Panc1 (cell line): ENCODE measurements at regions not wholly inside any gene's neighbourhood (a gene's known extent, or its start where the extent isn't known, plus 50 kb on each side); places are given as distances from the start of the nearest gene placed in this dataset.

ENCODE experiments used
- POLR2AphosphoS5 ChIP-seq: IDR thresholded peaks from 2 replicates; pipeline ENCODE4 v1.6.1; 2012; ENCODE audit warnings: mild to moderate bottlenecking, low read depth, low read length, moderate library complexity
- SIN3A ChIP-seq: IDR thresholded peaks from 2 replicates; pipeline ENCODE4 v1.6.1; 2012; ENCODE audit warnings: low read depth, mild to moderate bottlenecking, low read length, moderate library complexity, borderline replicate concordance; ENCODE audit not compliant: insufficient read depth
- TF ChIP-seq, protein P1 (sequence below): fragments of 450-650 bp; IDR thresholded peaks from 2 replicates; pipeline ENCODE4 v1.5.1; 2017; ENCODE audit warnings: mild to moderate bottlenecking
- TF ChIP-seq, protein P2 (sequence below), 2 experiments: IDR thresholded peaks; 2 replicates each; pipeline ENCODE4 v1.6.1; 2011 to 2012; ENCODE audit warnings: low read depth in 2 of 2, control low read depth in 1 of 2, low read length in 1 of 2, mild to moderate bottlenecking in 1 of 2, moderate library complexity in 1 of 2; ENCODE audit not compliant: insufficient read depth in 1 of 2

DNA sequence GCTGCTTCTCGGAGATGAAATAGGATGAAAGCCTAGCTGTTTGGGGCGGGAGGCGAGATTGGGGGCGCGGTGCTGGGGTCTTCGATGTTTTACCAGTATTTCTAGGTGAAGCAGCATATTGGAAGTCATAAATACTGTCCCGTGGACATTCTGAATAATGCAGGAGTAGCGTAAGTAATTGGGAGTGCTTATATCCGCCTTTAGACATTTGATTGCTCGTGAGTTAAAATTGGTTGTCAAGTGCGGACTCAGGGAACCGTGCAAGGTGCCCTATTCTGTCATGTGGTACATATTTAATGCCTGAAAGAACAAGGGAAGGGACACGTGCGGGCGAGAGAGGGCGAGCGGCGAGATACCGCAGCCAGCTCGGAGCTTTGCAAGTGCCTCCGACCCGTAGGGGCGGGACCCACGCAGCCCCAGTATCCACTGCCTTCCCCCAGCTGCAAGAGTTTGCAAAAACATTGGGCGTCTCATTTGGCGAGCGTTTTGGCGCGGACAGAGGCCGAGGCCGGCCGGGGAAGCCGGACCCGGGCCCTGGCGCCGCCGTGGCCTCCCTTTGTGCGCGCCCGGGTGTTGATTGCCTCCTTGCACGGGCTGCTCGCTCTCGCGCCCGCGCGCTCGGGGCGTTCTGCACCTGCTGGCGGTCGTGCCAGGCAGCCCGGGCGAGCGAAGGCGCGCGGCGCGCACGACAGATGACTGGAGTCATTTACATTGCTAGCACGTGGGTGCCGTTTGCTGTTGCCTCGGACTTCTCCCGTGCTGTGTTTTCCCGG, 849.8 kb upstream of the RBFOX1 start:
- TF ChIP-seq, protein P1, sequence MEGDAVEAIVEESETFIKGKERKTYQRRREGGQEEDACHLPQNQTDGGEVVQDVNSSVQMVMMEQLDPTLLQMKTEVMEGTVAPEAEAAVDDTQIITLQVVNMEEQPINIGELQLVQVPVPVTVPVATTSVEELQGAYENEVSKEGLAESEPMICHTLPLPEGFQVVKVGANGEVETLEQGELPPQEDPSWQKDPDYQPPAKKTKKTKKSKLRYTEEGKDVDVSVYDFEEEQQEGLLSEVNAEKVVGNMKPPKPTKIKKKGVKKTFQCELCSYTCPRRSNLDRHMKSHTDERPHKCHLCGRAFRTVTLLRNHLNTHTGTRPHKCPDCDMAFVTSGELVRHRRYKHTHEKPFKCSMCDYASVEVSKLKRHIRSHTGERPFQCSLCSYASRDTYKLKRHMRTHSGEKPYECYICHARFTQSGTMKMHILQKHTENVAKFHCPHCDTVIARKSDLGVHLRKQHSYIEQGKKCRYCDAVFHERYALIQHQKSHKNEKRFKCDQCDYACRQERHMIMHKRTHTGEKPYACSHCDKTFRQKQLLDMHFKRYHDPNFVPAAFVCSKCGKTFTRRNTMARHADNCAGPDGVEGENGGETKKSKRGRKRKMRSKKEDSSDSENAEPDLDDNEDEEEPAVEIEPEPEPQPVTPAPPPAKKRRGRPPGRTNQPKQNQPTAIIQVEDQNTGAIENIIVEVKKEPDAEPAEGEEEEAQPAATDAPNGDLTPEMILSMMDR, result no peak
- TF ChIP-seq POLR2AphosphoS5, result no peak
- TF ChIP-seq, protein P2, sequence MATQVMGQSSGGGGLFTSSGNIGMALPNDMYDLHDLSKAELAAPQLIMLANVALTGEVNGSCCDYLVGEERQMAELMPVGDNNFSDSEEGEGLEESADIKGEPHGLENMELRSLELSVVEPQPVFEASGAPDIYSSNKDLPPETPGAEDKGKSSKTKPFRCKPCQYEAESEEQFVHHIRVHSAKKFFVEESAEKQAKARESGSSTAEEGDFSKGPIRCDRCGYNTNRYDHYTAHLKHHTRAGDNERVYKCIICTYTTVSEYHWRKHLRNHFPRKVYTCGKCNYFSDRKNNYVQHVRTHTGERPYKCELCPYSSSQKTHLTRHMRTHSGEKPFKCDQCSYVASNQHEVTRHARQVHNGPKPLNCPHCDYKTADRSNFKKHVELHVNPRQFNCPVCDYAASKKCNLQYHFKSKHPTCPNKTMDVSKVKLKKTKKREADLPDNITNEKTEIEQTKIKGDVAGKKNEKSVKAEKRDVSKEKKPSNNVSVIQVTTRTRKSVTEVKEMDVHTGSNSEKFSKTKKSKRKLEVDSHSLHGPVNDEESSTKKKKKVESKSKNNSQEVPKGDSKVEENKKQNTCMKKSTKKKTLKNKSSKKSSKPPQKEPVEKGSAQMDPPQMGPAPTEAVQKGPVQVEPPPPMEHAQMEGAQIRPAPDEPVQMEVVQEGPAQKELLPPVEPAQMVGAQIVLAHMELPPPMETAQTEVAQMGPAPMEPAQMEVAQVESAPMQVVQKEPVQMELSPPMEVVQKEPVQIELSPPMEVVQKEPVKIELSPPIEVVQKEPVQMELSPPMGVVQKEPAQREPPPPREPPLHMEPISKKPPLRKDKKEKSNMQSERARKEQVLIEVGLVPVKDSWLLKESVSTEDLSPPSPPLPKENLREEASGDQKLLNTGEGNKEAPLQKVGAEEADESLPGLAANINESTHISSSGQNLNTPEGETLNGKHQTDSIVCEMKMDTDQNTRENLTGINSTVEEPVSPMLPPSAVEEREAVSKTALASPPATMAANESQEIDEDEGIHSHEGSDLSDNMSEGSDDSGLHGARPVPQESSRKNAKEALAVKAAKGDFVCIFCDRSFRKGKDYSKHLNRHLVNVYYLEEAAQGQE (IDR thresholded peaks at IDR 0.05; ENCODE audit: insufficient read depth in 1 of 2, low read depth in 2 of 2, low read length in 1 of 2), result no peak
- TF ChIP-seq SIN3A, result no peak
